GM19043 (cell line): ENCODE measurements at regions not wholly inside any gene's neighbourhood (a gene's known extent, or its start where the extent isn't known, plus 50 kb on each side); places are given as distances from the start of the nearest gene placed in this dataset.

Experiments
- ATAC-seq: cut with Tn5 transposase; IDR thresholded peaks from one replicate; pipeline ENCODE4 v1.9.1; 2021; ENCODE audit warnings: low read depth; ENCODE audit not compliant: unreplicated experiment

DNA sequence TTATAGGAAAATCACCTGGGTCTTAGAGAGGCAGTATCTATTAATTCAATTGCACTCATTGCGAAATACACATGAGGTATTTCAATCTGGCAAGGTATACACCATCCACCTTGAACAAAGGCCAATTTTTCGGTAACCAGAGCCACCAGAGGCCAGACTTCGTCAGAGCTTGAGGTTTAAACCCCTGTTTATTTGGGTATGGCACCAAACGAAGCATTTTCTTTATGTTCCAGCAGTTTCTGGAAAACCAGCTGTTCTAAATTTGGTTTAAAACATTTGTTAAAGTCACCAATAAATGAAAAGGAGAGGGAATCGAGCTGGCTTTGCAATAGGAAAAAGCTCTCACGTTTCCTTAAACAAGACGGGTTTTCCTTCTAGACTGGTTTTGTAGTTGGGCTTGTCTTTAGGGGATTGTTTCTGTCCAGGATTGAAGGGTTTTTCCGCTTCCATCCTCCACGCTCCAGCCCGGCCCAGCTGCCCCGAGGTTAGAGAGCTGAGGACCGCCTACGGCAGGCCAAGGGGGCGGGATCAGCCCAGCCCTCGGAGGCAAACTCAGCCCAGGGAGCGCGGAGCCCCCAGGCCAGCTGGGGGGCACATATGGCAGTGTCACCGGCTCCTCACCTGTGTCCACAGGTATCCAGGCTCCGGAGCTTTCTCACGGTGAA is 539.4 kb upstream of the MGMT start:
- ATAC-seq: no peak

DNA sequence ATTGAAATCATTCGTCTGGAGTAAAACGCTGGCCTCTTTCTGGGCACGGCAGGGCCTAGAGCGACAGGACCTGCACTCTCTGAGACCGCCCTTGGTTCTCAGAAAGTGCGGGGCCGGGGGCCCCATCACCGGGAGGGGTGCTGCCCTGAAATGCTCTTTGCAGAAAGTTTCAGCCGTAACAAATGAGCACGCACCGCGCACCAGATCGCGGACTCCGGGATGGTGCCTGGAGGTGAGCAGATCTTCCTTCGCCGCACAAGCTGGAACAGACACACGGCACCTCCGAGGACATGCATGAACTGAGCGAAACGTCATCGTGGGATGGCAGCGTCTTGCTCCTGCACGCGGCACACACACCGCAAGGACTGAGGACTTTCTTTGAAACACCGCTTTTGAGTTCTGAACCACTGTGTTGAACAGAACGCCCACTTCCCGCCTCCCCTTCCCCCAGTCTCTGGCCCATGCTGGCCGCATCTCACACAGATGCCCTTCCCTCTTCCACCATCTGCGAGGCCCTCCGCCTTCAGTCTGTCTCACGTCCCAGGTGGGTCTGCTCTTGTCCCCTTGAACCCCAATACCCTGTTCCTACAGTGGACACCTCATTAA is 538.7 kb upstream of the MGMT start:
- ATAC-seq: no peak

DNA sequence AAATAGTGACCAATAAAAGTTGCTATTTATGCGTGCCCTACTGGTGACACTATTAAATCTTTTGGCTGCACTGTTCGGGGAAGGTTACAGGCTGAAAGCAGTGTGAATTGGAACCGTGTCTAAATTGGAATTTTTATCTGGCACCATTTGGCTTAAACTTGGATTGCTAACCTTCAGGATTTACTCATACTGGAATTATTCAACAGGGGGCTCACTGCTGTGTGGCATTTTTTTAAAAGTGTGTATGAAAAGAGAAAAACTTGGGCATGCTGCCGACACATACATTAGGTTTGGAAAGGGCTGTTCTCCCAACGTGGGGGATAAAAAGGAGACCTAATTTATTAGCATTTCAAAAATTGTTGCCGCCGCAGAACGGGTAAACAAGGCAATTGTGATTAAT is 537.9 kb upstream of the MGMT start:
- ATAC-seq: no peak

DNA sequence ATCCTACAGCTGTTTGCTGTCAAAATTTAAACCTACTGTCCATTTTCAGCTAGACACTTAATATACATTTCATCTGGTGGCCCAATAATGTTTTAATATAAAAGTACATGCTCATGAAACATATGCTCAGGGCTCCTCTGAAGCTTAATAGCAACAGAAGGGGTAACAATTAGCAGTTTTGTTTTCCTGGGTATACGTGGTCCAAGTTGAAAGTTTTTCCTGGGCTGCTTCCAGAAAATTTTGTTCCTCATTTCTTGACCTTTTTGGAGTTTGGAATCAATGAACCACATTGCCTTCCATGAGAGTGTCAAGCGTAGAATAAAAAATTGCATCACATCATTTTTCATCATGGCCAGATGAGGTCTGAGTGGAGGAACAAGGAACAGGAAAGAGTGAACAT is 537.3 kb upstream of the MGMT start:
- no peak for ATAC-seq

DNA sequence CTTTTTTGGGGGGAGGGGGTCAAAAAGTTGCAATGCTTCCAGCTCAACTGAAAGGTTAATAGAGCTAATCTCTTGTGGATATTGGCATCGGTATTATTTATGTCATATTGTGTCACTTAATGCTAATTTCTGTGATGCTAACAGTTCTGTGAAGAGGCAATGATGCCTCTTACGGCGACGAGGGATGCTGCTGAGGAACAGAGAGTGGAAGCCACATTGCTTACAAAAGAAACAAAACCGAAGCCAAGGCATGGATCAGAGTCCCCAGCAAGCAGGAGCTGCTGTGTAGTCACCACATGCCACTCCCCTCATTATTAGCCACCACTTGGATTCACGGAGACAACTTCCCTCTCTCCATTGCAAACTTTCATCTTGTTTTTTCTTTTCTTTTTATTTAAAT is 536.5 kb upstream of the MGMT start:
- no peak for ATAC-seq

DNA sequence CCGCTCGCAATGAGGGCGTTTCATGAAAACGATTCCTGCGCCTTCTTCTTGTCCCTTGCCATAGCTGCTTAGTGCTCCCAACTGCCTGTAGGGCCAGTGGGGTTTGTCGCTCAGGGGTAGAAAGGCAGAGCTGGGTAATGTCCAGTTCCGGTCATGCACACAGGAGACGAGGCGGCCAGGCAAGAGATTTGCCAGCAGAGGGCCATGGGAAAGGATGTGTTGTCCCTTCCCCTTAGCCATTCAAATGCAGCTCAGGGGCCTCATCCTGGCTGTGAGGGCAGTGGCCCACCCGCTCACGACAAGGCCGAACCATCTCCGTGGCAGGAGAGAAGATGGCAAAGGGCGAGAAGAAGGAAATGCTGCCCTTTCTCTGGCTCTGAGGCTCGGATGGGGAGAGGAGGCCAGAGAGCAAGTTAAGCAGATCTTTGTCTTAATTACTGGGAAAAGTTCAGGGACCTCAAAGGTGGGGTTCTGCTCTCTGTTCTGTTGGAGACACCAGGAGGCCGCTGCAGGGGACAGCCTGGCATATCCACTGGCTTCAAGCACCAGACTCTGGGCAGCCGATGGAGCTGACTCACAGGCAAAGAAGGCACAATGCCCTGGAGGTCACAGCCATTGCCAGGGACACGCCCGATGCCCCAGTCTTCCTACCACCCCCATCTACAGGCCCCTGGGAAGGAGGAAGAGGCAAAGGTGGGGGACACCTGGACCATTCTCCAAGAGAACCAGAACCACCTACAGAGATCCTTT is 534.8 kb upstream of the MGMT start:
- ATAC-seq: no peak

DNA sequence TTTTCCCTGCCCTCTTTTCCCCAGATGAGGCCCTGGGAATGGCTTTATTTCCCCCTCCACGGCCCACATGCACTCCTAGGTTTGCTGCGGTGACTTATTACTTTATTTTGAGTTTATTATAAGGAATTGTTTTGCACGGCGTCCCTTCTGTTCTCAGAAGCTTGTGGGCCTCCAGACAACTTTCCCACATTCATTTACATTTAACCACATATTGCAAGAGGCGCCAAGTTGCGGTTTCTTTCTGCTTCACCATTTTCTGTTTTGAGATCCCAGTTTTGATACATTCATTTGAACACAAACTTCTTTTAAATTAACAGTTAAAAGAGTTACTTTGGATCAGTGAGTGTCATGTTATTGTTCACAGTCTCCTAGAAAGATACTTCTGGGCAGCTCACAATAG is 532.5 kb upstream of the MGMT start:
- ATAC-seq: no peak

DNA sequence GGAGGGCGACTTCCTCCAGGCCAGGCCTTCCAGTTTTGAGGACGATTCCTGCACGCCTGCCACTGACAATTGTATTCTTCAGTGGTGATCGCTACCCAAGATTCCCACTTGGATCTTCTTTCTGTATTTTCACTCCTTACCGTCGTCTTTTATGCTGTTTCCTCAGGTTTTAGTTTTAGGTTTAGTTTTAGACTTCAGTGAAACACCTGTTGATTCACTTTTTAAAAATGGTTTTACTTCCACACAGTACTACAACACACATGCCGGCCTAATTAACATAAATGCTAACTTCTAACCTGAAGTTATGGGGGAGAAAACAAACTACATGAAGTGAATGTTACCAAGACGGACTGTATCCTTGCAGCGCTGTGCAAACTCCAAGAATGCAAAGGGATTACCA is 530.6 kb upstream of the MGMT start:
- no peak for ATAC-seq

DNA sequence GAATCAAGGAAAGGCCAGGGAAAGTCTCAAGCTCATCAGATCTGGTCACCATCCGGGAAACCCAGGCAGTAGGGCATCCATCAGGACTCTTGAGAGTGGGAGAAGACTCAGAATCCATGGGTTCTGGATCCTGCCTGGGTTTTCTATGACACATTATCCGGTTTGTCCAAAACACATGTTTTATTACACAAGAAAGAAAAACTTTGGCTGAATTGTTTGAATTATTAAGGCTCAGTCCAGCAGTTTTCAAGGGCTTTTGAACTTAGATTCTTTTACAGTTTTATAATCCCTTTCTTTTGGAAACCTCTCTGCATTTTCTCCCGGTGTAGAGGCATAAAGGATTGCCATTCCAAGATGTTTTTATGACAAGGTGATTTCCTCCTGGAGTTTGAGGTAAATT is 528.5 kb upstream of the MGMT start:
- no peak for ATAC-seq

DNA sequence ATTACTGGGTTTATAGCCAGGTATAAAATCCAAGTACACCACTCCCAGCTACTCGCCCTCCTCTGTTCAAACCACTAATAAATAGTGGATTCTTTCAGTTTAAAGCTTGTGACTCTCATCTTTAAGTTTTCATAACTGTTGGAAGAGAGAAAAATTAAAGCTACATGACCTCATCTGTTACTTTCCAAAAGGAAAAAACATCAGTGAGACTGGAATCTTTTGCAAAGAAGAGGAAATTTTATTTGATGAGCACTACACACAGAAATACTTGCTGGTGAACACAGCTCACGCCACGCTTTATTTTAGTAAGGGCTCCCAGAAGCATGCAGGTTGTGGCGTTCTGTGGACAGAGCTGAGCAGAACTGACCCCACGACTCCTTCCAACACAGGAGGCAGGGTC is 527.0 kb upstream of the MGMT start:
- ATAC-seq: no peak

DNA sequence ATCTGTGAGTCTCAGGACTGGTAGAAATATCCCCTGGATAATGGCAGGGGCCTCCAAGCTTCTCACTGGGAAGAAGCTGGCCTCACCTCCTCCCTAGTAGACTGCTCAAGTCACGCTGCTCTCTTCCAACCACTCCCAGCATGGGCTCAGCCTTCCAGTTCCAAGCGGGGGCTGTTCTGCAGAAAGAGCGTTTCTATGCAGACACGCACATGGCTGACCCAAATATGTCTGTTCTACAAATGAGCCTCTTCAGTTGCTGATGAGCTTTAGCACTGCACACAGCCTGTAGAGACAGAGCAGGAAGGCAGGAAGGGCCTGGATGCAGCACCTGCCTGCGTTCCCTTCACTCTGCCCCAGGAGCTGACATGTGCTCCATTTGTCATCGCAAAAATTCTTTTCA is 523.9 kb upstream of the MGMT start:
- no peak for ATAC-seq

DNA sequence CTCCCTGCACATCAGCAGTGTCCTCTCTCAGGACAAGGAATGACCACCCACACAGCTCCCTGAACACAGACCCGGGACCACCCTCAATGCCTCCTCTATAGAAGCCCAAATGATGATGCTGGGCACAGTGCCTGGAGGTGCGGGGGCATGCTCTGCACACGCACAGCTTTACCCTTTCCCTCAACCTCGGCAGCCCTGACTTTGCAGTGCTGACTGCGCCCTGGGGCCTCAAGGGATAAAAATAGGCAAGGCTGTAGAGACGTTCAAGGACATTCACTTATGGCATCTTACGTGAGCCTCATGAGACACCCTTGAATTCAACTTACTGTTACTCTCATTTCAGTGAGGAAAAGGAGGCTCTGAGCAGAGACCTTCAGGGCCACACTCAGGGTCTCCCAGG is 521.6 kb upstream of the MGMT start:
- no peak for ATAC-seq

DNA sequence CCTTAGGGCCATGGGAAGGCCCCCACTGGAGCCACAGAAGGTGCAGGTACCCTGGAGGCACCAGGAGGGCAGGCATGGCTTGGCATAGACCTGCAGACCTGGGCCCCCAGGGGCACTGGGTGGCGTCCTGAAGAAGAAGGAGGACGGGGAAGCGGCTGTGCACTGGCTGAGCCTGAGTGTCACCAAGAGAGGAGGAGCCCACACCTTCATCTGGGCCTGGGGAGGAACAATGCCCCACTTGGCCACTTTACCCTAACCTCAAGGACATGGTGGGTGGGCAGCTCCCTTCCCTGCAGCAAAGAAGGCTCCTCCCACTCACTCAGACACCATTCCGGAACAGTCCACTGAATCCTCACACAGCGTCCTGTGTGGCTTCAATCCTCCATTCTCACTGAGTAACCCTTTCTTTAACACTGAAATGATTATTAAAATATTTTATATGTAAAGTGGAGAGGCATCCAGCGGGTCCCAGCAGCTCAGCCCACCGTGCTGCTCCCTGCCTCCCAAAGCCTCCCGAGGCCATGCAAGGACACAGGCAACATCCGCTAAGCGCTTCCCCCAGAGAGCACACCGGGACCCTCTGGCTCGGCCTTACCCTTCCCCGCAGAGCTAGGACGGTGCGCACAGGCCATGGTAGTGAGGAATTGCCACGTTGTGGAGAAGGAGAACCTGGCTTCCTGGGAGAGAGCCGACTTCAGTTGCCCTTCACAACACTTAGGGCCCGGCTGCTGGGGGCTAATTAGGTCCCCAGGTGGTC is 516.7 kb upstream of the MGMT start:
- no peak for ATAC-seq

DNA sequence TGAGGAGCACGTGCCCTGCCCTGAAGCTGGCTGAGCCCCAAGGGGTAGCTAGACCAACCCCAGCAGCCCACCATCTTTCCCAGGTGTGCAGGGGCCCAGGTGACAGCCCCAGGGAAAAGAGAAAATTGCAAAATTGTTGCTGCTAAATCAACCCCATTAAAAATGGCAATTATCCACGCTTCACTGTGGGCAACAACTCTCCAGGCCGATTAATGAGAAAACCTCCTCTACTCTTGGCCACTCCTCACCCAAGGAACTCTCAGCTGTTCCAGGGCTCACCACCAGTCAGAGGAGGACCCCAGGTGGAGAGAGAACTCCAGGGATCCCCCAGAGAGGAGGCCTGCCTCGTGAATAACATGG is 516.1 kb upstream of the MGMT start:
- ATAC-seq: no peak

DNA sequence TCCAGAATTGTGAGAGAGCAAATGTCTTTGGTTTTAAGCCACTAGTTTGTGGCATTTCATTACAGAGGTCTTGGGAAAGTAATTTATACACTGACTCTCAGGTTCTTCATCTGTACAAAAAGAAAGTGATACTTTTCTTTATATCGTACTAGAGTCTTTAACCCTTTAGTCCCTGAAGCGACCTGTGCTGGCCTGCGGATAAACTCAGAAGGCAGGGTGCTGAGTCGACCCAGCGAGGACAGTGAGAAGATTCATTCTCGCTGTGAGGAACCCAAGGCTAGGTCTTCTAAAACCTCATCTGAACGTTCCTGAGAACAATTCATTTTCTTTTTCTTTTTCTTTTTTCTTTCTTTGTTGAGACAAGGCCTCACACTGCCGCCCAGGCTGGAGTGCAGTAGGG is 514.2 kb upstream of the MGMT start:
- no peak for ATAC-seq

DNA sequence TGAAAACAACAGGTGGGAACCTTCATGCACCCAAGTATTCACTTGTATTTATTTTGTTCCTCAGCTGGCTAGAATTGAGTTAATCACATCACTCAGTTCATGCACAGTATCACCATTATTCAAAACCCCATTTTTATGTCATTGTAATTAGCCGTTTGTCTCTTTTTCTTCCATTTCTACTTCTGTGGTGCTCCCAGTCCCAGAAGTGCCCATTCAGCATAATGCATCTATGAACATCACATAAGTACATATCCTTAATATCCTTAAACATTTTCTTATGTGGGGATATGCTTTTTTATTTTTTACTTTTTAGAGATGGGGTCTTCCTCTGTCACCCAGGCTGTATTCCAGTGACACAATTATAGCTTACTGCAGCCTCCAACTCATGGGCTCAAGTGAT is 510.9 kb upstream of the MGMT start:
- no peak for ATAC-seq

DNA sequence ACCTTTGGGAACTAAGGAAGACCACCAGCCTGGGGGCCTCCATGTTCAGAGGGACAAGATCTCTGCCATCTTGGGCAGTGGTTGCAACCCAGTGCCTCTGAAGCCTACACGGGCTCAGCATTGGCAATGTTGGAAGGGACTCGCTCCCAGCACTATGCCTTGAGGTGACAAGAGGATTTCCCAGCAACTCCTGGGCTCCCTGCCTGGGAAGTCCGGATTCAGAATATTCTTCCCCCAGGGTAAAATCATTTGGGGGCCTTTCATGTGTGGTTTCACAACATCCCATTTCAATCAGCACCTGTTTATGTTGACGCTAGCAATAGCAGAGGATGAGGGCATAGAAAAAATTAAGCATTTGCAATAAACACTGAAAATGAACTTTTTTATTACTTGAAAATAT is 509.8 kb upstream of the MGMT start:
- ATAC-seq: no peak

DNA sequence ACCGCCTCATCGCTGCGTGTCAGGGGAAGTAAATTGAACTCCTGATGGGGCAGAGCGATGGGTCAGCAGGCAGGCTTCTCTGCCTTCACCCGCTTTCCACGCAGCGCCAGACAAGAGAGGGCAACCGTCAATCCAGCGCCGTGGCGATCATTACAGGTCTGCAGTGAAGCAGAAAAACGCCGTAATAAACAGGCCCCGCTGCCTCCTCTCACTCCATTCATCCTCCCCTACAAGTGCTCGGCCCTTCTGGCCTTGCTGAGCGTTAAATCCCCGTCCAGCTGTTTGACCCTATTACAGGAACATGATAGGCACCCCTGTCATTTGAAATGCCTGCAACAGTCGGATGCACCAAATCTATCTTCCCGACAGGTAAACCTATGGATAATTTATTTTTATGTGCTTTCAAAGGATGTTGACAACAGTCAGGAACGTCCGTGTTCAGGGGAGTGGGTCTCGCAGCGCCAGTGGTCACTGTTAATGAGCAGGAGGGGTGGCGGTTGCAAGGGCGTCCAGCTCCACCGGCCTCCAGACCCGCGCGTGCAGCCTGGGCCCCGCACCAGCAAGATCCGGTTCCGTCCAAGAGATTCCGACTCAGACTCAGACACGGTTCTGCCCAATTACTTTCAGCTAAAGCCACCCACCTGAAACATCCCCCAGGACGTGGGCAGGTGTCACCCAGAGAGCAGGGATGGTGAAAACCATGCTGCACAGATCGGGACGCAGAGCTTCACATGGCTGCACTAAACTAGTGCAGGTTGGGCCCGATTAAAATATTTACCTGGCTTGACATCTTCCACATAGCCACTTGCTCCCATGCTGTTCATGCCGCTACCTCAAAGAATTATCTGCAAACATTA is 508.0 kb upstream of the MGMT start:
- no peak for ATAC-seq

DNA sequence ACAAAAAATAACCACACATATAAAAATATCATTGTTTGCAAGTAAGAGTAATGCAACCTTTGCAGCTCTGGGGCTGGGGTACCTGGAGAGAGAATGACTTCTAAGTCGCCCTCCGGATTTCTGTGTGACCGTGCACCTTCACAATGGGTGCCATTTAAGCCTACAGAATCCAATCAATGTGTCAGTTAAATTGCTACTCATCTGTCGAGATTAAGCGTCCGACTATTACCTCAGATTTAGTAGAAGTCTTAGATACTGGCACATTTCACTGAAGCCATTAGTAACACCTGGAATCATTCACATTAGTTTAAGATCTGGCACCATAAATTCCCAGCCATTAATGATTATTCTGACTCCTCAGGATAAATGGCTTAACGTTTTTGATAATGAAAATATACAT is 507.3 kb upstream of the MGMT start:
- ATAC-seq: no peak

DNA sequence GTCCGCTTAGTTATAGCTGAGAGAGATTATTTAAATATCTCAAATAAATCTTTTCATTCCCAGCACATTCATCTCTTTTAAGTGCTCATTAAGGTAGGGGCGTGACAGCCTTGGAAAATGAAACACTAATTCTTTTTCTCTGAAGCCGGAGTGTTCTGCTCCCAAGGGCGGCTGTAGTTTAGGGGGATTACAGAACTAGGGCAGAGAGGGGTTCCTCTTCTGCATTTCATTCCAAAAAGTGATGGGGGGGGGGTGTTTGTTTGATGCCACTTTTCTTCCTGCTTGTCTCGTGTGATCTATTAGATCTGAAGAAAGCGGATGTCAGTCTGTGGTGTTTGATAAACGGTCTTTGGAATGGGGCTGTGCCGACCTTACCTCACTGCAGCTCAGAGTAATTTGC is 506.5 kb upstream of the MGMT start:
- ATAC-seq: no peak

DNA sequence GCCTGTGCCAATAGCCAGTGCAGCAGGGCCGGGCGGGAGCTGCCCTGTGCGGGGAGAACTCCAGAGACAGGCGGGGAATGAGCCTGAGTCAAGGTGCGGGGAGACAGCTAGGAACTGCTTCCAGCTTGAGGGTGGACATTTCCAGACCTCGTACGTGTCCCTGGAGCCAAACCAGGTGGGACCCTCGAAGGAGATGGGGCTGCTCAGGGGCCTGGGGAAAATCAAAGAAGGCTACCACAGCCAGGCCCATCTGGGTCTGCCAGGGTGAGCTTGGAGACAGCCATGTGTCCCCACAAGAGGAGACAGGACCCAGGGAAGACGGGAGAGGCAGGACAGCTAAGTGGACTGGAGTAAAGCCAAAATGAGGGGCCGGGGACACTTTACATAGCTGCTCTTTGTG is 504.9 kb upstream of the MGMT start:
- ATAC-seq: no peak
